ENCODE measurements at regions not wholly inside any gene's neighbourhood (a gene's known extent, or its start where the extent isn't known, plus 50 kb on each side); places are given as distances from the start of the nearest gene placed in this dataset.
"Not testable (repeated sequence)": the region's sequence is repeated elsewhere in the genome, so short reads cannot be mapped to it uniquely, and the experiment has no call there.

GRCh38 chr2:48039209-48039990 lies 133.1 kb upstream of the FBXO11 start:
- intact Hi-C loops (cut with DNase I) = no loop called here
- DNase-seq (ENCODE audit: missing footprints) = no peak
- ATAC-seq = no peak

GRCh38 chr2:48043131-48043700 lies 136.9 kb upstream of the FBXO11 start:
- intact Hi-C loops (cut with DNase I) = no loop called here
- DNase-seq (ENCODE audit: missing footprints) = no peak
- ATAC-seq = peak; percentile 44

GRCh38 chr2:48043746-48044145 lies 137.4 kb upstream of the FBXO11 start:
- intact Hi-C loops (cut with DNase I) = no loop called here
- no peak for ATAC-seq
- no peak for DNase-seq (ENCODE audit: missing footprints)

- no peak for ATAC-seq
- intact Hi-C loops (cut with DNase I) = no loop called here
- DNase-seq (ENCODE audit: missing footprints) = no peak
Observed at GRCh38 chr2:48045613-48046012, 139.3 kb upstream of the FBXO11 start.

- intact Hi-C loops (cut with DNase I) = no loop called here
- peak; percentile 26 for ATAC-seq
- no peak for DNase-seq (ENCODE audit: missing footprints)
Observed at GRCh38 chr2:48048476-48049171, 142.3 kb upstream of the FBXO11 start.

GRCh38 chr2:48049371-48049770 lies 143.1 kb upstream of the FBXO11 start:
- DNase-seq (ENCODE audit: missing footprints) = no peak
- no peak for ATAC-seq
- intact Hi-C loops (cut with DNase I) = no loop called here

GRCh38 chr2:48050711-48051110 lies 144.4 kb upstream of the FBXO11 start:
- intact Hi-C loops (cut with DNase I) = no loop called here
- ATAC-seq (no peak), DNase-seq (ENCODE audit: missing footprints) (no peak)

GRCh38 chr2:48059975-48060374 lies 153.7 kb upstream of the FBXO11 start:
- DNase-seq (ENCODE audit: missing footprints) (no peak), ATAC-seq (no peak)
- intact Hi-C loops (cut with DNase I) = no loop called here

- ATAC-seq; intact Hi-C loops (cut with DNase I); DNase-seq (ENCODE audit: missing footprints): not testable (repeated sequence)
Observed at GRCh38 chr2:48061656-48062055, 155.4 kb upstream of the FBXO11 start.

GRCh38 chr2:48065096-48065495 lies 158.8 kb upstream of the FBXO11 start:
- ATAC-seq (no peak), DNase-seq (ENCODE audit: missing footprints) (no peak)
- intact Hi-C loops (cut with DNase I) = no loop called here

- intact Hi-C loops (cut with DNase I) = no loop called here
- no peak for DNase-seq (ENCODE audit: missing footprints)
- no peak for ATAC-seq
Observed at GRCh38 chr2:48066000-48066399, 159.7 kb upstream of the FBXO11 start.

- no peak for DNase-seq (ENCODE audit: missing footprints)
- ATAC-seq = no peak
- intact Hi-C loops (cut with DNase I) = loop anchor here (10.0 kb wide), 1 partner anchor 125 kb away; no protein-coding TSS in a partner anchor
Observed at GRCh38 chr2:48069769-48070168, 163.5 kb upstream of the FBXO11 start.

GRCh38 chr2:48070415-48070814 lies 164.1 kb upstream of the FBXO11 start:
- no peak for ATAC-seq
- intact Hi-C loops (cut with DNase I) = loop anchor here (10.0 kb wide), 1 partner anchor 126 kb away; no protein-coding TSS in a partner anchor
- DNase-seq (ENCODE audit: missing footprints) = no peak

- ATAC-seq = no peak
- DNase-seq (ENCODE audit: missing footprints) = no peak
- intact Hi-C loops (cut with DNase I) = loop anchor here (10.0 kb wide), 1 partner anchor 128 kb away; no protein-coding TSS in a partner anchor
Observed at GRCh38 chr2:48072583-48072982, 166.3 kb upstream of the FBXO11 start.

- DNase-seq (ENCODE audit: missing footprints) (no peak), ATAC-seq (no peak)
- intact Hi-C loops (cut with DNase I) = loop anchor here (10.0 kb wide), 1 partner anchor 131 kb away; no protein-coding TSS in a partner anchor
Observed at GRCh38 chr2:48075631-48076030, 169.3 kb upstream of the FBXO11 start.

- intact Hi-C loops (cut with DNase I) = no loop called here
- ATAC-seq (peak; percentile 39), DNase-seq (ENCODE audit: missing footprints) (no peak)
Observed at GRCh38 chr2:48080534-48081316, 174.4 kb upstream of the FBXO11 start.

- intact Hi-C loops (cut with DNase I) = no loop called here
- ATAC-seq = no peak
- peak; percentile 53 for DNase-seq (ENCODE audit: missing footprints)
Observed at GRCh38 chr2:48081317-48081628, 175.0 kb upstream of the FBXO11 start.

- ATAC-seq = no peak
- intact Hi-C loops (cut with DNase I) = no loop called here
- DNase-seq (ENCODE audit: missing footprints) = no peak
Observed at GRCh38 chr2:48085888-48086287, 179.6 kb upstream of the FBXO11 start.

GRCh38 chr2:48088994-48089393 lies 182.7 kb upstream of the FBXO11 start:
- intact Hi-C loops (cut with DNase I) = no loop called here
- no peak for DNase-seq (ENCODE audit: missing footprints)
- ATAC-seq = no peak
